K562 (cell line): ENCODE measurements at regions not wholly inside any gene's neighbourhood (a gene's known extent, or its start where the extent isn't known, plus 50 kb on each side); places are given as distances from the start of the nearest gene placed in this dataset.

ENCODE experiments used
- ATAC-seq: fragments of 200-7000 bp; cut with Tn5 transposase; 3 replicates; pipeline ENCODE4 v1.9.1; 2020; ENCODE audit warnings: moderate library complexity
- BruUV-seq: library from RNA; stranded (reverse); fragments of 400-500 nt; replicated peaks from 2 replicates; lab custom pipeline; 2021; lab: Mats Ljungman, UMichigan
- CTCF ChIA-PET: fragments of 300-600 bp; formaldehyde crosslinking; extraction: SDS; loops from one replicate; lab custom pipeline; 2021; ENCODE audit warnings: low intra/inter-chr PET ratio; lab: Yijun Ruan, JAX
- POLR2A ChIA-PET: fragments of 300-600, 350-650 bp; sonication (Branson Sonifier 250); formaldehyde crosslinking; extraction: SDS; loops from one replicate; lab custom pipeline; 2021; ENCODE audit warnings: antibody characterized with exemption, inconsistent platforms; lab: Yijun Ruan, JAX
- DNase-seq, 4 experiments: peaks; one replicate each; pipeline versions ENCODE4 v3.0.0 to v3.0.0-alpha.2; 2011 to 2018; ENCODE audit warnings: low spot score in 3 of 4, mixed read lengths in 3 of 4; ENCODE audit errors: extremely low read depth in 1 of 4
- FAIRE-seq: peaks from 2 replicates; lab custom pipeline; 2011; peaks lifted over from hg19 to GRCh38; lab: Jason Lieb, UNC
- H2AFZ ChIP-seq: 2 replicates; pipeline ENCODE4 v1.6.0; 2011; ENCODE audit warnings: low read depth, low read length, control low read depth, inconsistent platforms
- H3K27ac ChIP-seq: fragments of 200-600 bp; 3 replicates; pipeline ENCODE4 v1.8.0; 2011; ENCODE audit warnings: low read depth, mild to moderate bottlenecking, control low read depth, inconsistent platforms, low read length, moderate library complexity, mixed read lengths; ENCODE audit errors: extremely low read depth
- H3K27me3 ChIP-seq, 2 experiments: fragments of 300-600 bp in 1 of 2; 2 replicates in 1 of 2; 3 replicates in 1 of 2; pipeline versions ENCODE4 v1.6.0 to v1.8.0; 2011; ENCODE audit warnings: inconsistent platforms in 2 of 2, low read length in 2 of 2, mild to moderate bottlenecking in 1 of 2, mixed read lengths in 1 of 2, moderate library complexity in 1 of 2; ENCODE audit not compliant: control insufficient read depth in 2 of 2, insufficient read depth in 2 of 2
- H3K36me3 ChIP-seq: fragments of 300-600 bp; 3 replicates; pipeline ENCODE4 v1.8.0; 2011; ENCODE audit warnings: mild to moderate bottlenecking, low read length, inconsistent platforms; ENCODE audit not compliant: control insufficient read depth, insufficient read depth
- H3K4me1 ChIP-seq, 2 experiments: fragments of 200-600 bp in 1 of 2; replicated peaks in 1 of 2; 2 replicates in 1 of 2; 3 replicates in 1 of 2; pipeline versions ENCODE4 v1.5.1 to v1.8.0; 2011; ENCODE audit warnings: inconsistent platforms in 2 of 2, low read length in 2 of 2, mild to moderate bottlenecking in 1 of 2, mixed read lengths in 1 of 2, moderate library complexity in 1 of 2; ENCODE audit not compliant: control insufficient read depth in 2 of 2, insufficient read depth in 2 of 2
- H3K4me2 ChIP-seq: 2 replicates; pipeline ENCODE4 v1.6.1; 2011; ENCODE audit warnings: low read length, control low read depth, inconsistent platforms, mixed read lengths; ENCODE audit not compliant: insufficient read depth
- H3K4me3 ChIP-seq: fragments of 200-600 bp; sonication (generic), shearing (Covaris generic); 2 replicates; pipeline ENCODE4 v1.5.1; 2016; ENCODE audit warnings: control low read depth, inconsistent platforms
- H3K79me2 ChIP-seq: fragments of 200-600 bp; 3 replicates; pipeline ENCODE4 v1.8.0; 2011; ENCODE audit warnings: low read length, inconsistent platforms; ENCODE audit not compliant: control insufficient read depth, insufficient read depth
- H3K9ac ChIP-seq, 2 experiments: 2 replicates each; pipeline versions ENCODE4 v1.6.0 to v1.6.1; 2011; ENCODE audit warnings: low read depth in 2 of 2, low read length in 2 of 2, control low read depth in 1 of 2, inconsistent platforms in 1 of 2, mild to moderate bottlenecking in 1 of 2, mixed read lengths in 1 of 2; ENCODE audit not compliant: insufficient read depth in 1 of 2
- H3K9me1 ChIP-seq: one replicate; pipeline ENCODE4 v1.6.0; 2011; ENCODE audit warnings: inconsistent platforms, mild to moderate bottlenecking, low read length, moderate library complexity; ENCODE audit not compliant: control insufficient read depth, insufficient read depth
- H3K9me3 ChIP-seq: replicated peaks from 2 replicates; pipeline ENCODE4 v1.5.1; 2011; ENCODE audit warnings: low read depth, low read length, inconsistent platforms; ENCODE audit not compliant: control insufficient read depth, insufficient read depth
- H4K20me1 ChIP-seq: replicated peaks from 2 replicates; pipeline ENCODE4 v1.6.1; 2011; ENCODE audit warnings: low read length, inconsistent platforms, mixed read lengths; ENCODE audit not compliant: control insufficient read depth, insufficient read depth
- BCOR ChIP-seq: fragments of 450-650 bp; IDR thresholded peaks from 2 replicates; pipeline ENCODE4 v1.6.1; 2016
- ERF ChIP-seq: fragments of 450-650 bp; formaldehyde crosslinking; IDR thresholded peaks from 2 replicates; pipeline ENCODE4 v1.4.0; 2020; ENCODE audit warnings: mild to moderate bottlenecking, mixed read lengths
- GTF3C2 ChIP-seq: IDR thresholded peaks from 3 replicates; pipeline ENCODE4 v1.6.1; 2011; ENCODE audit warnings: borderline replicate concordance, mild to moderate bottlenecking, moderate library complexity; ENCODE audit not compliant: insufficient read length; ENCODE audit errors: extremely low read depth
- IFI16 ChIP-seq: fragments of 250-450 bp; sonication (Bioruptor Pico); IDR thresholded peaks from 2 replicates; pipeline ENCODE4 v2.1.2; 2022; ENCODE audit warnings: mild to moderate bottlenecking, inconsistent platforms
- NEUROD1 ChIP-seq: fragments of 150-350 bp; IDR thresholded peaks from 2 replicates; pipeline ENCODE4 v1.6.1; 2014; ENCODE audit warnings: borderline replicate concordance, low read length, low read depth; ENCODE audit not compliant: partially characterized antibody
- PHF8 ChIP-seq: fragments of 200-600 bp; sonication (generic); IDR thresholded peaks from 2 replicates; pipeline ENCODE4 v1.6.1; 2012; ENCODE audit warnings: mixed run types, mild to moderate bottlenecking, inconsistent platforms, low read length, moderate library complexity, borderline replicate concordance
- SAFB2 ChIP-seq: fragments of 200-400 bp; formaldehyde crosslinking; IDR thresholded peaks from 2 replicates; pipeline ENCODE4 v1.6.1; 2018; ENCODE audit warnings: borderline replicate concordance, low read length, low read depth, moderate library complexity; ENCODE audit not compliant: severe bottlenecking
- SMC3 ChIP-seq: conservative IDR thresholded peaks from 2 replicates; pipeline ENCODE4 v1.6.1; 2011; ENCODE audit warnings: low read depth, low read length, improper control_type of control experiment; ENCODE audit not compliant: insufficient read depth
- ZNF586 ChIP-seq: fragments of 450-650 bp; formaldehyde crosslinking; conservative IDR thresholded peaks from 2 replicates; pipeline ENCODE4 v1.4.0; 2020; ENCODE audit warnings: mild to moderate bottlenecking, moderate library complexity
- ZNF668 ChIP-seq: fragments of 250-450 bp; sonication (Bioruptor Pico); IDR thresholded peaks from 2 replicates; pipeline ENCODE4 v1.8.0; 2022; ENCODE audit warnings: mild to moderate bottlenecking, inconsistent platforms
- in situ Hi-C: fragments of 300-500 bp; cut with MboI; formaldehyde crosslinking; loops from 4 replicates; pipeline ENCODE4 v1.15.0; 2018; ENCODE audit warnings: inconsistent platforms, mixed read lengths
- intact Hi-C: fragments of 100-400 bp; cut with micrococcal nuclease; formaldehyde crosslinking; loops from 2 replicates; pipeline ENCODE4 v1.14.2; 2022
- TF ChIP-seq, protein P1 (sequence below): sonication (generic); formaldehyde crosslinking; IDR thresholded peaks from 2 replicates; pipeline ENCODE4 v1.8.1; 2022; ENCODE audit warnings: missing genetic modification reagents
- TF ChIP-seq, protein P2 (sequence below): fragments of 200-400 bp; formaldehyde crosslinking; IDR thresholded peaks from 2 replicates; pipeline ENCODE4 v1.6.1; 2017; ENCODE audit warnings: mild to moderate bottlenecking, low read depth, low read length, moderate library complexity

GRCh38 chr2:35255826-35256225 lies 1099.8 kb upstream of the CRIM1 start:
- Histone ChIP-seq H3K36me3 (no peaks in the 10 kb centered on the region), H3K27me3 (no peaks in the 10 kb centered on the region), H4K20me1 (no peaks in the 10 kb centered on the region), H3K9me1 (no peaks in the 10 kb centered on the region), H3K9me3 (no peaks in the 10 kb centered on the region; the same call in 1 of the 2 replicates), H3K4me1 (no peaks in the 10 kb centered on the region), H3K9ac (no peak overlapping the region), H3K4me3 (no peak overlapping the region), H3K27ac (no peak overlapping the region), H3K79me2 (no peaks in the 10 kb centered on the region), H3K4me2 (no peak overlapping the region), H2AFZ (no peak overlapping the region)
- POLR2A ChIA-PET = no interaction called here
- no peak for ATAC-seq
- in situ Hi-C loops = no loop called here
- FAIRE-seq = no peak
- CTCF ChIA-PET = no interaction called here
- TF ChIP-seq IFI16 (CRISPR knock-in tag) = no peak
- no peak for TF ChIP-seq GTF3C2
- no peak for TF ChIP-seq ZNF668
- no peak for TF ChIP-seq SAFB2
- TF ChIP-seq, protein P1, sequence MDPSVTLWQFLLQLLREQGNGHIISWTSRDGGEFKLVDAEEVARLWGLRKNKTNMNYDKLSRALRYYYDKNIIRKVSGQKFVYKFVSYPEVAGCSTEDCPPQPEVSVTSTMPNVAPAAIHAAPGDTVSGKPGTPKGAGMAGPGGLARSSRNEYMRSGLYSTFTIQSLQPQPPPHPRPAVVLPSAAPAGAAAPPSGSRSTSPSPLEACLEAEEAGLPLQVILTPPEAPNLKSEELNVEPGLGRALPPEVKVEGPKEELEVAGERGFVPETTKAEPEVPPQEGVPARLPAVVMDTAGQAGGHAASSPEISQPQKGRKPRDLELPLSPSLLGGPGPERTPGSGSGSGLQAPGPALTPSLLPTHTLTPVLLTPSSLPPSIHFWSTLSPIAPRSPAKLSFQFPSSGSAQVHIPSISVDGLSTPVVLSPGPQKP (CRISPR knock-in tag) = no peak
- TF ChIP-seq ZNF586 (CRISPR knock-in tag) = no peak
- no peak for TF ChIP-seq PHF8
- TF ChIP-seq NEUROD1 = no peak
- TF ChIP-seq BCOR = no peak
- TF ChIP-seq, protein P2, sequence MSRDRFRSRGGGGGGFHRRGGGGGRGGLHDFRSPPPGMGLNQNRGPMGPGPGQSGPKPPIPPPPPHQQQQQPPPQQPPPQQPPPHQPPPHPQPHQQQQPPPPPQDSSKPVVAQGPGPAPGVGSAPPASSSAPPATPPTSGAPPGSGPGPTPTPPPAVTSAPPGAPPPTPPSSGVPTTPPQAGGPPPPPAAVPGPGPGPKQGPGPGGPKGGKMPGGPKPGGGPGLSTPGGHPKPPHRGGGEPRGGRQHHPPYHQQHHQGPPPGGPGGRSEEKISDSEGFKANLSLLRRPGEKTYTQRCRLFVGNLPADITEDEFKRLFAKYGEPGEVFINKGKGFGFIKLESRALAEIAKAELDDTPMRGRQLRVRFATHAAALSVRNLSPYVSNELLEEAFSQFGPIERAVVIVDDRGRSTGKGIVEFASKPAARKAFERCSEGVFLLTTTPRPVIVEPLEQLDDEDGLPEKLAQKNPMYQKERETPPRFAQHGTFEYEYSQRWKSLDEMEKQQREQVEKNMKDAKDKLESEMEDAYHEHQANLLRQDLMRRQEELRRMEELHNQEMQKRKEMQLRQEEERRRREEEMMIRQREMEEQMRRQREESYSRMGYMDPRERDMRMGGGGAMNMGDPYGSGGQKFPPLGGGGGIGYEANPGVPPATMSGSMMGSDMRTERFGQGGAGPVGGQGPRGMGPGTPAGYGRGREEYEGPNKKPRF = no peak
- TF ChIP-seq SMC3 = no peak
- no peak for TF ChIP-seq ERF (CRISPR knock-in tag)
- intact Hi-C loops = no loop called here
- no peak for DNase-seq
- no TSS peak for BruUV-seq
